ENCODE measurements at regions not wholly inside any gene's neighbourhood (a gene's known extent, or its start where the extent isn't known, plus 50 kb on each side); places are given as distances from the start of the nearest gene placed in this dataset.
A peak's percentile ranks its signal among the peaks of the same experiment; 100 is the strongest.

- H3K4me3 Mint-ChIP-seq: peak overlapping the region in 1 of 7 donors; percentile 30
- H3K4me1 Mint-ChIP-seq: peaks cover 10 to 14% (median 12%) of the 10 kb centered on the region in 3 donors
- no peak overlapping the region for H3K27ac ChIP-seq (ENCODE audit: low read depth, low read length)
- no peak overlapping the region for H3K4me3 ChIP-seq (ENCODE audit: low read length)
- no peaks in the 10 kb centered on the region for H3K9me3 Mint-ChIP-seq
- ChIA-PET CTCF (no interaction called here), POLR2A (no interaction called here)
- H3K27ac Mint-ChIP-seq: peak overlapping the region in 6 of 8 donors; percentile 1 to 89 (median 18)
- no peaks in the 10 kb centered on the region for H3K27me3 Mint-ChIP-seq
- no peaks in the 10 kb centered on the region for H3K27me3 ChIP-seq (ENCODE audit: insufficient read depth, low read length, poor library complexity, severe bottlenecking)
- peaks cover 11% of the 10 kb centered on the region for H3K4me1 ChIP-seq (ENCODE audit: insufficient read depth, low read length)
- H3K9me3 ChIP-seq (ENCODE audit: low read length): no peaks in the 10 kb centered on the region
- H3K36me3 Mint-ChIP-seq: no peaks in the 10 kb centered on the region
- H3K36me3 ChIP-seq (ENCODE audit: insufficient read depth, low read length): no peaks in the 10 kb centered on the region
- no peak for DNase-seq
These were observed 174.2 kb downstream of the PTEN start for GRCh38 chr10:88037623-88038022.

DNA sequence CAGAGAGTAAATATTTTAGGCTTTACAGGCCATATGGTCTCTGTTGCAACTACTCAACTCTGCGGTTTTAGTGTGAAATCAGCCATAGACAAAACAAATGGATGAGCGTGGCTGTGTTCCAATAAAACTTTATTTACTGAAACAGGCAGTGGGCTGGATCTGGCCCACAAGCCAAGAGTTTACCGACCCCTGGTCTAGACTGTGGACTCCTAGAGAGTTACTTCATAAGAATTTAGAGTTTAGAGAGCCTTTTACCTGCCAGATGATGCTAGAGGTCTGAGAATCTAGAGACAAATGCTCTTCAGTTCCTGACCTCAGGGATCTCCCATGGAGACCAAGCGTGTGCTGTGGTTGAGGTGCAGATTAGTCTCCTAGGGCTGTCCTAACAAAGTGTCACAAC lies 174.8 kb downstream of the PTEN start:
- Histone ChIP-seq H3K9me3 (ENCODE audit: low read length) (no peaks in the 10 kb centered on the region), H3K4me1 (ENCODE audit: insufficient read depth, low read length) (peaks cover 11% of the 10 kb centered on the region), H3K27me3 (ENCODE audit: insufficient read depth, low read length, poor library complexity, severe bottlenecking) (no peaks in the 10 kb centered on the region), H3K27ac (ENCODE audit: low read depth, low read length) (no peak overlapping the region), H3K4me3 (ENCODE audit: low read length) (no peak overlapping the region), H3K36me3 (ENCODE audit: insufficient read depth, low read length) (no peaks in the 10 kb centered on the region)
- Mint-ChIP-seq H3K4me3 (peak overlapping the region in 1 of 7 donors; percentile 22), H3K27ac (peak overlapping the region in 2 of 8 donors; percentile 16 to 37), H3K4me1 (peaks cover 10 to 14% (median 12%) of the 10 kb centered on the region in 3 donors), H3K27me3 (no peaks in the 10 kb centered on the region), H3K36me3 (no peaks in the 10 kb centered on the region), H3K9me3 (no peaks in the 10 kb centered on the region)
- CTCF ChIA-PET: no interaction called here
- DNase-seq: no peak
- POLR2A ChIA-PET: no interaction called here

- Histone ChIP-seq H3K4me3 (ENCODE audit: low read length) (no peak overlapping the region), H3K36me3 (ENCODE audit: insufficient read depth, low read length) (no peaks in the 10 kb centered on the region), H3K4me1 (ENCODE audit: insufficient read depth, low read length) (peaks cover 11% of the 10 kb centered on the region), H3K27me3 (ENCODE audit: insufficient read depth, low read length, poor library complexity, severe bottlenecking) (no peaks in the 10 kb centered on the region), H3K9me3 (ENCODE audit: low read length) (no peaks in the 10 kb centered on the region), H3K27ac (ENCODE audit: low read depth, low read length) (no peak overlapping the region)
- CTCF ChIA-PET: interaction anchor here (1.1 kb wide), 1 partner anchor 10 kb away, joined by 3 read pairs; no protein-coding TSS in a partner anchor
- Mint-ChIP-seq H3K9me3 (no peaks in the 10 kb centered on the region), H3K4me3 (no peak overlapping the region), H3K27me3 (no peaks in the 10 kb centered on the region), H3K36me3 (no peaks in the 10 kb centered on the region), H3K27ac (no peak overlapping the region), H3K4me1 (peaks cover 10 to 14% (median 12%) of the 10 kb centered on the region in 3 donors)
- POLR2A ChIA-PET: no interaction called here
- no peak for DNase-seq
These were observed 176.2 kb downstream of the PTEN start for GRCh38 chr10:88039496-88040200.

DNA sequence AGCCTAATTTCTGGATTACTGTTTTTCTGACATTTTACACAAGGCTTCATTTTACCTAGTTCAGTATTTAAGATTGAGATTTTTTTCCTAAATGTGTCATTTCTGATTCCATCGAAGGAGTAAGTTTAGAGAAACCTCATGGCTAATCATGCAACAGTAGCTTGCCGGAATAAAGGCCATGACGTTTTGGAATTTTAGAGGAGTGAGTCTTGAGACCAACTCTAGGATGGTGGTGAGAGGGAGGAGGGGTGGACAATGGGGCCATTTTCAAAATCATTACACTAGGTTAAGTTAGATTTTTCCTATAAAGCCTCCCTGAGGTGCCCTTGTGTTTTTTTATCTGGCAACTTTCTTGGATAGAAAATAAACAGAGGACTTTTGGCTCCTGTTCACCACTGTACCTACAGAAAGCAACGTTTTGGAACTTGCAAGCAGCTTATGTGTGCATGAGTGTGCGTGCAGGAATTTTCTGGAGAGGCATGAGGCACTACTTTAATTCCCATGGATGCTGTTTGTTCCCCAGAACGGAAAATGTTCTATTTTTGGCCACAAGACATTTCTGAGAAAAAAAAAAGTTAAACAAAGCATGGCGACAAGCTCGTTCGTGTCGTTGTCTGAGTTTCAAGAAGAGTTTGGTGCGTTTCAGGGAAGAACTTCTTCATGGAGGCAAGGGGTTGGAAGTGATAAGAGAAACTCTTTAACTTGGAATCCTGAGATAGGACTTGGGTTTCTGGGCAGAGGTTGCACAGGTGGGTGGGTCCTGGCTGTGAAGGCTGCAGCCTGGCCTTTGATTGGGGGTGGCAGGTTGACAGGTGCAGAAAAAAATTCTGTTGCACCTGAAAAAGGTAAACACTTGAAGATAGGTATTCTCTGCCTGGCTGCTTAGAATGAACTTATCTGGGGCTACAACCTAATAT lies 178.1 kb downstream of the PTEN start:
- H3K4me1 ChIP-seq (ENCODE audit: insufficient read depth, low read length): peaks cover 11% of the 10 kb centered on the region
- H3K4me3 ChIP-seq (ENCODE audit: low read length): no peak overlapping the region
- H3K9me3 Mint-ChIP-seq: no peaks in the 10 kb centered on the region
- peak overlapping the region in 1 of 8 donors; percentile 19 for H3K27ac Mint-ChIP-seq
- H3K4me1 Mint-ChIP-seq: peaks cover 10 to 23% (median 12%) of the 10 kb centered on the region in 3 donors
- no peaks in the 10 kb centered on the region for H3K36me3 Mint-ChIP-seq
- H3K36me3 ChIP-seq (ENCODE audit: insufficient read depth, low read length): no peaks in the 10 kb centered on the region
- DNase-seq: no peak
- POLR2A ChIA-PET: no interaction called here
- no peak overlapping the region for H3K4me3 Mint-ChIP-seq
- H3K27me3 Mint-ChIP-seq: no peaks in the 10 kb centered on the region
- CTCF ChIA-PET: no interaction called here
- no peak overlapping the region for H3K27ac ChIP-seq (ENCODE audit: low read depth, low read length)
- no peaks in the 10 kb centered on the region for H3K9me3 ChIP-seq (ENCODE audit: low read length)
- H3K27me3 ChIP-seq (ENCODE audit: insufficient read depth, low read length, poor library complexity, severe bottlenecking): no peaks in the 10 kb centered on the region

GRCh38 chr10:88042160-88043100 lies 179.0 kb downstream of the PTEN start:
- Histone ChIP-seq H3K27me3 (ENCODE audit: insufficient read depth, low read length, poor library complexity, severe bottlenecking) (no peaks in the 10 kb centered on the region), H3K4me3 (ENCODE audit: low read length) (no peak overlapping the region), H3K4me1 (ENCODE audit: insufficient read depth, low read length) (peaks cover 6% of the 10 kb centered on the region), H3K36me3 (ENCODE audit: insufficient read depth, low read length) (no peaks in the 10 kb centered on the region), H3K27ac (ENCODE audit: low read depth, low read length) (no peak overlapping the region), H3K9me3 (ENCODE audit: low read length) (no peaks in the 10 kb centered on the region)
- ChIA-PET POLR2A (no interaction called here), CTCF (interaction anchor here (1.4 kb wide), 1 partner anchor 10 kb away, joined by 3 read pairs; no protein-coding TSS in a partner anchor)
- no peak overlapping the region for H3K4me3 Mint-ChIP-seq
- H3K27me3 Mint-ChIP-seq: peaks cover 0 to 2% of the 10 kb centered on the region in 2 donors
- no peak for DNase-seq
- H3K4me1 Mint-ChIP-seq: peaks cover 8 to 19% (median 10%) of the 10 kb centered on the region in 3 donors
- no peaks in the 10 kb centered on the region for H3K36me3 Mint-ChIP-seq
- H3K9me3 Mint-ChIP-seq: no peaks in the 10 kb centered on the region
- no peak overlapping the region for H3K27ac Mint-ChIP-seq

GRCh38 chr10:88045096-88045495 lies 181.7 kb downstream of the PTEN start:
- Histone ChIP-seq H3K4me3 (ENCODE audit: low read length) (no peak overlapping the region), H3K27me3 (ENCODE audit: insufficient read depth, low read length, poor library complexity, severe bottlenecking) (no peaks in the 10 kb centered on the region), H3K27ac (ENCODE audit: low read depth, low read length) (no peak overlapping the region), H3K4me1 (ENCODE audit: insufficient read depth, low read length) (no peaks in the 10 kb centered on the region), H3K36me3 (ENCODE audit: insufficient read depth, low read length) (no peaks in the 10 kb centered on the region), H3K9me3 (ENCODE audit: low read length) (no peaks in the 10 kb centered on the region)
- Mint-ChIP-seq H3K4me1 (peaks cover 0 to 9% (median 0%) of the 10 kb centered on the region in 3 donors), H3K9me3 (no peaks in the 10 kb centered on the region), H3K4me3 (no peak overlapping the region), H3K36me3 (no peaks in the 10 kb centered on the region), H3K27me3 (peaks cover 0 to 2% of the 10 kb centered on the region in 2 donors), H3K27ac (no peak overlapping the region)
- ChIA-PET CTCF (no interaction called here), POLR2A (no interaction called here)
- no peak for DNase-seq

- Histone ChIP-seq H3K4me1 (ENCODE audit: insufficient read depth, low read length) (no peaks in the 10 kb centered on the region), H3K27ac (ENCODE audit: low read depth, low read length) (no peak overlapping the region), H3K4me3 (ENCODE audit: low read length) (no peak overlapping the region), H3K9me3 (ENCODE audit: low read length) (no peaks in the 10 kb centered on the region), H3K36me3 (ENCODE audit: insufficient read depth, low read length) (no peaks in the 10 kb centered on the region), H3K27me3 (ENCODE audit: insufficient read depth, low read length, poor library complexity, severe bottlenecking) (no peaks in the 10 kb centered on the region)
- Mint-ChIP-seq H3K4me1 (peaks cover 0 to 9% (median 0%) of the 10 kb centered on the region in 3 donors), H3K36me3 (no peaks in the 10 kb centered on the region), H3K4me3 (no peak overlapping the region), H3K27me3 (peaks cover 0 to 2% of the 10 kb centered on the region in 2 donors), H3K9me3 (no peaks in the 10 kb centered on the region), H3K27ac (no peak overlapping the region)
- CTCF ChIA-PET: no interaction called here
- DNase-seq: no peak
- POLR2A ChIA-PET: no interaction called here
These were observed 182.4 kb downstream of the PTEN start for GRCh38 chr10:88045656-88046415.

All from CD8-positive, alpha-beta memory T cell (primary cell).